HuH-7.5 (cell line): ENCODE measurements at regions not wholly inside any gene's neighbourhood (a gene's known extent, or its start where the extent isn't known, plus 50 kb on each side); places are given as distances from the start of the nearest gene placed in this dataset.

Experiments
- DNase-seq: peaks from one replicate; pipeline ENCODE4 v3.0.0; 2011; ENCODE audit warnings: low spot score

GRCh38 chr17:22435231-22435974, 743.1 kb downstream of the KCNJ18 start:
- no peak for DNase-seq

DNA sequence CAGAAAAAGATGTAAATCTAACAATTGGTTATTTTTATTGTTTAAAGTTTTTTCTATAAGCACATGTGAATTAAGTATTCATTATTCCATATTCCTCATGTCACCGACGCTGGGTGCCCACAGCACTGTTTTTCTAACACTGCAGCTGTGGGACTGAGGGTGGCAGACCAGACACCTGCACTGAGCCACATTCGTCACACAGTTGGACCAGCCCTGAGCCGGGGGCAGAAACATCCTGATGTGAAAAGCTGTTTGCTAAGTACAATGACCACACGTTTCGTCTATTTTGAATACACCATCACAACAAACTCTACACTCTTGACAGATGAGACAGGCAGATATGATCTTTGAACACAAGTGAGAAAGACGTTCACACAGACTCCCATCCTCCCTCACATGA, 749.5 kb downstream of the KCNJ18 start:
- DNase-seq = no peak

GRCh38 chr17:22443061-22443460, 750.7 kb downstream of the KCNJ18 start:
- no peak for DNase-seq

DNA sequence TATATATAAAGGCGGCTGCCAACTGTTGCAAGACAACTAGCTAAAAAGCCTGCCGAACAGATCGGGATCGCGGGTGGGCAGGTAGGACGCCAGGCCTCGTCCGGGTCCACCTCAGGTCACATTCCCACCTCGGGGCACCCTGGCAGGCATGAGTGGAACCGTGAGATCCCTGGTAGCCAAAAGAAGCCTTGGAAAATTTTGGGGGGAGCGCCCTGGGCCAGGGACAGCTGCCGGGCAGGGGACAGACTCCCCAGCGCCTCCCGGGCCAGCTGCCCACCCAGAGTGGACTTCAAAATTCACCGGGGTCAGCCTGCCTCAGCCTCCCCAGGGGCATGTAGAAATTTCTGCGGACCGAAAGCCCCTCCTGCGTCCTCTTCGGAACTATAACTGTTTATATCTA, 760.9 kb downstream of the KCNJ18 start:
- no peak for DNase-seq

- no peak for DNase-seq
These were observed 762.0 kb downstream of the KCNJ18 start for GRCh38 chr17:22454070-22454999.

DNA sequence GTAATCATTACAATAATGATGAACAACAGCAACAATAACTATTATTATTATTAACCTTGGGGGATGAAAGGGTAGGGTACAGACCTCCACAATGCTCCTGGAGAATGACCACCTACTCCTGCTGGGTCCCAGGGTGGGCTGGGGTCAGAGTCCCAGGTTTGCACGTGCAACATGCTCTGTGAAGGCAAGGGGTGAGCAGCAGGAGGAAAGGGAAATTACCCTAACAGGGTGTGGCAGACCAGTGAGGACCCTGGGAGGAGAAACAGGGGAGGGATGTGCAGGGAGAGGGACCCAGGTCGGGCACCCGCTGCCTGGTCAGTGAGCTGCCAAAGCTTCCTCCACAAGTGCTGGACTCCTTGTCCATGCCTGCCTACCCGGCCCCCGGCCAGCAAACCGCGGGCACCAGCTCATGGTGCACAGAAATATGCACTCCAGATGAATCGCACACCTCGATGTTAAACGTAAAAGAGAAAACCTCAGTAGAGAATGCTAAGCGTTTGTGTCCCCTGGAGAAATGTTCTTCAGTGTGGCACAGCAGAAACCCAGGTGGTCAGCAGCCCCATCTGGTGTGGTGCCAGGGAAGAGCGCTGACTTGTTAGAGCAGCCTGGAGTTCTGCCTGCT, 767.1 kb downstream of the KCNJ18 start:
- DNase-seq = no peak

DNA sequence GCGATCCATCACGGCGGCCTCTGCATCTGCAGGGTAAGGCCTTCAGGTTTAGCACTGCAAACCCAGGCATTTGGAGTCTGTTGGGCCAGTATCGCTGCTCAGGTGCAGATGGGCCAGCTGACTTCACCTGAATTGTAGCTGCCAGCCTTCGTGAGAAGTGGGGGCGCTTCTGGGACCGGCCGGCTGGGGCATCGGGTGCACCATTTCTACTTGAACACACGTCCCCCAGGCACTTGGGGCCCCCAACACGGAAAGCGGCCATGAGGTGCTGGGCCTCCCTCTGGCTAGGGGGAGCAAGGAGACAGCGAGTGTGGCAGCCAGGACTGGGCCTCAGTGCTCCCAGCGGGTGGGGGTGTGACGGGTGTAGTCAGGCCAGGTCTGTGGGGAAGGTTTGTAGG, 767.6 kb downstream of the KCNJ18 start:
- DNase-seq = no peak

DNA sequence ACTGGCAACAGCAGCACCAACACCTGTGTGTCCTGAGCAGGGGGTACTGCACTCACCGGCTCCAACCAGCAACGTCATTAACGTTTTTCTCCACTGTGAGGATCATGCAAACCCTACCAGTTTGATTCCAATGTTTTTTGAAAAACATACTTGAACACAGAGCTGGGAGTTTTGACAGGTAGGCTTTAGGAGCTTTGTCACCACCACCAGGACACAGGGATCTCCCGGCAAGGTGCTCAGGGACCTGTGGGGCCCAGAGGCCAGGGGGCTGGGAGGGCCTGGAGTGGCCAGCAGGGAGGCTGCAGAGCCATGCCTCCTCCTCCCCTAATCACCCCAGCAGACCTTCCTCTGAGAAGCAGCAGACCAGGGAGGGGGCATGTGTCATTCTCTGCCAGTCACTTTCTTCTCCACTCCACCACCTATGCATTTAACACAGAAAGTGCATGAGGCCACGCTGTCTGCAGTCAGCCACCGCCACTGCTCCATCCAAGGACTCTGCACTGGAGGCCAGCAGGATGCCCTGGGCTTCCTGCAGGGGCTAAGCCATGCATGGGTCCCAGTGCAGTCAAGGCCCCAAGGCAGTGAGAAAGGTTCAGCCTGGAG, 768.2 kb downstream of the KCNJ18 start:
- DNase-seq = no peak

- DNase-seq = no peak
These were observed 769.3 kb downstream of the KCNJ18 start for GRCh38 chr17:22461460-22462145.

- DNase-seq = no peak
These were observed 770.1 kb downstream of the KCNJ18 start for GRCh38 chr17:22462461-22462860.

- no peak for DNase-seq
These were observed 771.0 kb downstream of the KCNJ18 start for GRCh38 chr17:22463110-22463850.

DNA sequence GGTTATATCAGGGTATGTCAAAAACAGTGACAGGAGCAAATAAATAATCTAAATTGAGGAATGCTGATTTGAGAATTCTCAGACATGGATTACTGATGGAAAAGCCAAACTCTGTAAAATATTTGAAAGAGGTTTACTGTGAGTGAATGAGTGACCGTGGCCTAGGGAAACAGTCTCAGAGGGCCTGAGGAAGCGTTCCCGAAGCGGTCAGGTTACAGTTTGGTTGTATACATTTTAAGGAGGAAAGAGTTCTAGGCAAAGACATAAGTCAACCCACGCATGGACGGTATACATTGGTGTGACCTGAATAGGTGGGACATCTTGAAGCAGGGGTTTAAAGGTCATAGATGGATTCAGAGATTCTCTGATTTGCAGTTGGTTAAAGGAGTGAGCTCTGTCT, 771.7 kb downstream of the KCNJ18 start:
- DNase-seq = no peak

DNA sequence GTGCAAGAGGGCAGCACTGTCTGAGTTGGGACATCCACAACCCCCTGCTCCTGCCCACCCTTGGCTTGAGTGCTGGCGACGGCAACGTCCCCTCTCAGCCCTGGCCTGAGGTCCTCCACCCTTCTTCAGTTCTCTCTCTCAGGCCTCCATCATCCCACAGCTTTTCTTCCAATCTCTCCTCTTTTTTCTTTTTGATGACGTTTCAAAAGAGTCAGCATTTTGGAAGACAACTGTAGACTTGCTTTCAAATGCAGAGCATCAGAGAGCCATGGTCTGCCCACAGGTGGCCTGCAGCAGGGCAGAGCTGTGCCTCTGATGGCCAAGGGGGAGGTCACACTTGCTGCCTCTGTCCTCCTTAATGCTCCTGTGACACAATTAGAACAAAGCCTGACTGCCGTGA, 775.4 kb downstream of the KCNJ18 start:
- DNase-seq = no peak

DNA sequence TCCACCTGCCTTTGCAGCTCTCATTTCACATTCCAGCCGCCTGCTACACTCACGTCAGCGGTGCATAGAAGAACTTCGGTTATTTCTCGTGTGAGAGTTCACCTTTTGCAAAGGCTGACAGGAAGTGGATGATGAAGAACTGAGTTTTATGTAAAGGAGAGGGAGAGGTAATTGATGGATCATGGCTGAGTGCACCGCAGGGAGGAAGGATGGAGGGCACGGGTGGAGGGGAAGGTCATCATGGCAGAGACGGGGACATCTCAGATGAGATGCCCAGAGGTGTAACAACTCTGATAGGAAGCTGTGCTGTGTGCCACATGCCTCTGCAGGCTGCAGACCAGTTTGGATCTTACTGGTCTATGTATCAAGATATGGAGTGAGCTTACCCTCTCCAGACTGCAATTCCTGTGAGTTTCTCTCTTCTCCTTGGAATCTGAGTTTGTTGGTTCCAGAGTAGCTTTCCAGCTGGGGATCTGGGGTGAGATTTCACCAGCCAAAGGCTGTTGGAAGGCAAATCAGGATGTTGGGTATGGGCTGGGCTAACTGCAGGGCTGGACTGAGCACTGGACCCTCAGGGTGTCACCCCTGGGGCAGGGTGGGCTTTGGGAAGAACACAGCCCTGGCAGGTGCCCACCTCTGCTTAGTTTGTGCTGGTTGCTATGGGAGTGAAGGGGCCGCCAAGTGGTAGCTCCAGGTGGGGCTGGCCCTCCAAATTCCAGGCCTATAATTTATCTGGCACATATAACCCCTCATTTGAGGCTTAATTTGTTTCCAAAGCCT, 777.0 kb downstream of the KCNJ18 start:
- DNase-seq = no peak

DNA sequence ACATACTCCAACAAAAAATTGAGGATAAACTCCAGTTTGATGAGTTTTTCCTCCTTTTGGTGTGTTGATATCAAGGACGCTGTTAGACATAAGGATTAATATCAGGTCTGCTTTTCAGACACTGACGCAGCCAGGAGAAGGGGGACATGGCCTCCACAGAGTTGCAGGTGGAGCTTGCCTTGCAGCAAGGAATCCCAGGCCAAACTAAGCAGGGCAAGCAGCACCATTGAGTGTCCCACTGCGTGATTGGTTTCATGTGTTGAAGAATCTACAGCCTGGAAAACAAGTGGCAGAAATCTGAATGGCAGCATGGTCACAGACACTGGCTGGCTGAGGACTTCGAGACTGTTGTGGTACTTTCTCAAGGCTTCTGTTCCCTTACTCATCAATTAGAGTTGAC, 777.6 kb downstream of the KCNJ18 start:
- DNase-seq = no peak

DNA sequence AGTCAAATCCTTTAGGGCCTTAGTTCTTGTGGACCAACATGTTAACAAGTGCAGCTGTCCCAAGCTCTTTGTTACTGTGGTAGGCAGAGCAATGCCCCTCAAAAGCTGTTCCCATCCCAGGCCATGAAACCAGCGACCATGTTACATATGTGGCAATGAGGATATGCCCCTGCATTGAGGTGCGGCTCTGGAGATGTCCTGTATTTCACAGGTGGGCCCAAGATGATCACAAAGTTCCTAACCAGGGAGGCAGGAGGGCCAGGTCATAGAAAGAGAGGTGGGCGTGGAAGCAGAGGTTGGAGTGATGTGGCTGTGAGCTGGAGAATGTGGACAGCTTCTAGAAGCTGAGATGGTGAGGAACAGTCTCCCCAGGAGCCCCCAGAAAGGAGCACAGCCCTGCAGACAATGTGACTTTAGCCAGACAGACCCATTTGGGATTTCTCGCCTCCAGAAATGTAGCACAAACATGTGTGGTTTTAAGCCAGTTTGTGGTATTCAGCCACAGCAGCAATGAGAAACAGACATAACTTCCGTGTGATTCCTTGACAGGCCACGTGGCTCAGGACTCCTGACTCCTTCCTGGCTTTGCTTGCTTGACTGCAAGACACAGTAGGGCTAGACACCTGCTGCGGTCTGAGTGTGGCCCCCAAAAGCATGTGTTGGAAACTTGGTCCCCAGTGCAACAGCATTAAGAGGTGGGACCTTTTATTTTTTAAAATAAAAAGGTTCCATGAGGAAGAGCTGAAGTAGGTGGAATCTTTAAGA, 778.3 kb downstream of the KCNJ18 start:
- DNase-seq = no peak

GRCh38 chr17:22484826-22485225, 792.5 kb downstream of the KCNJ18 start:
- DNase-seq = no peak

DNA sequence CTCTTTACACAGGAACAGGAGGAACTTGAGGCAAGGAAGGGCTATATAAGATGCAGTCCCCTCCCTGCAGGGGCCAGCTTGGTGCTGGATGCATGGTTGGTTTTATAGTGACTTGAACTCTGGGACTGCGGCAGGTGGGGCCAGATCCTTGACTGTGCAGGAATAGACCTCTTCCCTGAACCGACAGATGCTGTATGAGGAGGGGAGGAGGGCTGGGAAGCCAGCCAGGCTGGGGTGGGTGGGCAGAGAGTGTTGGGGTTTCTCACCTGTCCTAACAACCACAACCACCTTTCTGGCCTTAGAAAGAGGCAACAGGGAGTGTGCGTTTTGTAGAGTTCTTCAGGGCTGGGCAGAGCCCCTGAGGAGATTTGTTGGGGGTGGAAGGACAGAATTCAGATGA, 798.1 kb downstream of the KCNJ18 start:
- no peak for DNase-seq

GRCh38 chr17:22492331-22492730, 800.0 kb downstream of the KCNJ18 start:
- DNase-seq = no peak

- no peak for DNase-seq
These were observed 804.1 kb downstream of the KCNJ18 start for GRCh38 chr17:22496450-22496849.
